ENCODE measurements at regions not wholly inside any gene's neighbourhood (a gene's known extent, or its start where the extent isn't known, plus 50 kb on each side); places are given as distances from the start of the nearest gene placed in this dataset.

GRCh38 chr13:106433066-106433465 is 102.4 kb downstream of the EFNB2 start:
- in situ Hi-C loops (cut with MboI; ENCODE audit: low sequenced_read_pairs) = no loop called here

GRCh38 chr13:106432636-106433035 is 102.8 kb downstream of the EFNB2 start:
- in situ Hi-C loops (cut with MboI; ENCODE audit: low sequenced_read_pairs) = no loop called here

- in situ Hi-C loops (cut with MboI; ENCODE audit: low sequenced_read_pairs) = no loop called here
These were observed 108.6 kb downstream of the EFNB2 start for GRCh38 chr13:106426909-106427308.

GRCh38 chr13:106425661-106426060 is 109.8 kb downstream of the EFNB2 start:
- in situ Hi-C loops (cut with MboI; ENCODE audit: low sequenced_read_pairs) = no loop called here

GRCh38 chr13:106424805-106425204 is 110.7 kb downstream of the EFNB2 start:
- in situ Hi-C loops (cut with MboI; ENCODE audit: low sequenced_read_pairs) = no loop called here

- in situ Hi-C loops (cut with MboI; ENCODE audit: low sequenced_read_pairs) = no loop called here
These were observed 111.9 kb downstream of the EFNB2 start for GRCh38 chr13:106423530-106423929.

GRCh38 chr13:106418556-106418955 is 116.9 kb downstream of the EFNB2 start:
- in situ Hi-C loops (cut with MboI; ENCODE audit: low sequenced_read_pairs) = no loop called here

GRCh38 chr13:106417467-106418110 is 117.9 kb downstream of the EFNB2 start:
- in situ Hi-C loops (cut with MboI; ENCODE audit: low sequenced_read_pairs) = no loop called here

- in situ Hi-C loops (cut with MboI; ENCODE audit: low sequenced_read_pairs) = no loop called here
These were observed 118.8 kb downstream of the EFNB2 start for GRCh38 chr13:106416645-106417044.

GRCh38 chr13:106415971-106416370 is 119.5 kb downstream of the EFNB2 start:
- in situ Hi-C loops (cut with MboI; ENCODE audit: low sequenced_read_pairs) = no loop called here

- in situ Hi-C loops (cut with MboI; ENCODE audit: low sequenced_read_pairs) = no loop called here
These were observed 120.0 kb downstream of the EFNB2 start for GRCh38 chr13:106415442-106415841.

- in situ Hi-C loops (cut with MboI; ENCODE audit: low sequenced_read_pairs) = no loop called here
These were observed 128.1 kb downstream of the EFNB2 start for GRCh38 chr13:106407338-106407737.

- in situ Hi-C loops (cut with MboI; ENCODE audit: low sequenced_read_pairs) = no loop called here
These were observed 129.7 kb downstream of the EFNB2 start for GRCh38 chr13:106405731-106406130.

- in situ Hi-C loops (cut with MboI; ENCODE audit: low sequenced_read_pairs) = no loop called here
These were observed 132.2 kb downstream of the EFNB2 start for GRCh38 chr13:106403280-106403679.

- in situ Hi-C loops (cut with MboI; ENCODE audit: low sequenced_read_pairs) = no loop called here
These were observed 132.6 kb downstream of the EFNB2 start for GRCh38 chr13:106402866-106403265.

- in situ Hi-C loops (cut with MboI; ENCODE audit: low sequenced_read_pairs) = no loop called here
These were observed 134.4 kb downstream of the EFNB2 start for GRCh38 chr13:106401081-106401480.

GRCh38 chr13:106400289-106400688 is 135.2 kb downstream of the EFNB2 start:
- in situ Hi-C loops (cut with MboI; ENCODE audit: low sequenced_read_pairs) = no loop called here

GRCh38 chr13:106398289-106398688 is 137.2 kb downstream of the EFNB2 start:
- in situ Hi-C loops (cut with MboI; ENCODE audit: low sequenced_read_pairs) = no loop called here

- in situ Hi-C loops (cut with MboI; ENCODE audit: low sequenced_read_pairs) = no loop called here
These were observed 141.7 kb downstream of the EFNB2 start for GRCh38 chr13:106393776-106394175.

- in situ Hi-C loops (cut with MboI; ENCODE audit: low sequenced_read_pairs) = no loop called here
These were observed 143.8 kb downstream of the EFNB2 start for GRCh38 chr13:106391681-106392080.

- in situ Hi-C loops (cut with MboI; ENCODE audit: low sequenced_read_pairs) = no loop called here
These were observed 144.2 kb downstream of the EFNB2 start for GRCh38 chr13:106391271-106391670.

GRCh38 chr13:106390367-106390766 is 145.1 kb downstream of the EFNB2 start:
- in situ Hi-C loops (cut with MboI; ENCODE audit: low sequenced_read_pairs) = no loop called here

GRCh38 chr13:106385654-106386053 is 149.8 kb downstream of the EFNB2 start:
- in situ Hi-C loops (cut with MboI; ENCODE audit: low sequenced_read_pairs) = no loop called here
